Kidney epithelial cell (primary cell): ENCODE measurements at regions not wholly inside any gene's neighbourhood (a gene's known extent, or its start where the extent isn't known, plus 50 kb on each side); places are given as distances from the start of the nearest gene placed in this dataset.

Experiments used
- DNase-seq: peaks from one replicate; pipeline ENCODE4 v3.0.0-alpha.2; 2010; ENCODE audit warnings: low read depth
- H3K27me3 ChIP-seq: 2 replicates; pipeline ENCODE4 v1.6.0; 2011; ENCODE audit warnings: low read length; ENCODE audit not compliant: control insufficient read depth, insufficient read depth
- H3K36me3 ChIP-seq: 2 replicates; pipeline ENCODE4 v1.5.1; 2011; ENCODE audit warnings: low read length; ENCODE audit not compliant: control insufficient read depth, insufficient read depth
- H3K4me3 ChIP-seq: 2 replicates; pipeline ENCODE4 v1.5.1; 2011; ENCODE audit warnings: low read depth, mild to moderate bottlenecking, control low read depth, low read length
- CTCF ChIP-seq: IDR thresholded peaks from 2 replicates; pipeline ENCODE4 v1.5.1; 2011; ENCODE audit warnings: mild to moderate bottlenecking, moderate library complexity, low read length, control low read depth, inconsistent platforms; ENCODE audit not compliant: insufficient read depth, poor library complexity, severe bottlenecking

GRCh38 chr21:27306791-27307775 is 340.2 kb upstream of the ADAMTS5 start:
- no peak for DNase-seq

GRCh38 chr21:27306206-27306605 is 339.3 kb upstream of the ADAMTS5 start:
- H3K36me3 ChIP-seq = no peaks in the 10 kb centered on the region
- TF ChIP-seq CTCF = no peak
- DNase-seq = no peak
- H3K4me3 ChIP-seq = no peak overlapping the region
- H3K27me3 ChIP-seq = no peaks in the 10 kb centered on the region

More at GRCh38 chr21:27306791-27307775, 340.2 kb upstream of the ADAMTS5 start:
- no peak for TF ChIP-seq CTCF
- no peaks in the 10 kb centered on the region for H3K27me3 ChIP-seq
- no peak overlapping the region for H3K4me3 ChIP-seq
- no peaks in the 10 kb centered on the region for H3K36me3 ChIP-seq

GRCh38 chr21:27301220-27301619 is 334.3 kb upstream of the ADAMTS5 start:
- H3K4me3 ChIP-seq = no peak overlapping the region
- no peaks in the 10 kb centered on the region for H3K36me3 ChIP-seq
- DNase-seq = no peak
- no peak for TF ChIP-seq CTCF
- H3K27me3 ChIP-seq = no peaks in the 10 kb centered on the region

GRCh38 chr21:27300770-27301169 is 333.9 kb upstream of the ADAMTS5 start:
- Histone ChIP-seq H3K4me3 (no peak overlapping the region), H3K27me3 (no peaks in the 10 kb centered on the region), H3K36me3 (no peaks in the 10 kb centered on the region)
- no peak for TF ChIP-seq CTCF
- DNase-seq = no peak

- DNase-seq = no peak
- H3K4me3 ChIP-seq = no peak overlapping the region
- H3K36me3 ChIP-seq = no peaks in the 10 kb centered on the region
- TF ChIP-seq CTCF = no peak
- no peaks in the 10 kb centered on the region for H3K27me3 ChIP-seq
Measured at GRCh38 chr21:27298465-27298864, 331.6 kb upstream of the ADAMTS5 start.
